IPS DF 6.9 (cell line): ENCODE measurements at regions not wholly inside any gene's neighbourhood (a gene's known extent, or its start where the extent isn't known, plus 50 kb on each side); places are given as distances from the start of the nearest gene placed in this dataset.
"Not testable (repeated sequence)": the region's sequence is repeated elsewhere in the genome, so short reads cannot be mapped to it uniquely, and the experiment has no call there.

Experiments used
- DNase-seq: peaks from one replicate; pipeline ENCODE4 v3.0.0-alpha.2; 2013; ENCODE audit warnings: low read depth, low spot score
- H3K27ac ChIP-seq: one replicate; pipeline ENCODE4 v1.5.1; 2013; ENCODE audit warnings: low read length, control low read depth
- H3K27me3 ChIP-seq: 2 replicates; pipeline ENCODE4 v1.6.1; 2013; ENCODE audit warnings: mild to moderate bottlenecking, low read length; ENCODE audit not compliant: control insufficient read depth, insufficient read depth
- H3K36me3 ChIP-seq: 2 replicates; pipeline ENCODE4 v1.6.1; 2013; ENCODE audit warnings: low read length; ENCODE audit not compliant: control insufficient read depth, insufficient read depth
- H3K4me1 ChIP-seq: 2 replicates; pipeline ENCODE4 v1.6.1; 2013; ENCODE audit warnings: low read length; ENCODE audit not compliant: control insufficient read depth, insufficient read depth
- H3K4me3 ChIP-seq: 2 replicates; pipeline ENCODE4 v1.5.1; 2013; ENCODE audit warnings: mild to moderate bottlenecking, low read length
- H3K9me3 ChIP-seq: 2 replicates; pipeline ENCODE4 v1.6.1; 2013; ENCODE audit warnings: low read length, inconsistent platforms; ENCODE audit not compliant: control insufficient read depth, insufficient read depth
- WGBS: extraction: QIAGEN DNeasy Blood & Tissue Kit; methylation state at CpG from one replicate; pipeline ENCODE4 v1.1.7; 2013; ENCODE audit warnings: mixed read lengths, missing lambda C conversion rate; ENCODE audit not compliant: insufficient read length, insufficient coverage; 5-methylcytosine and 5-hydroxymethylcytosine counted together

DNA sequence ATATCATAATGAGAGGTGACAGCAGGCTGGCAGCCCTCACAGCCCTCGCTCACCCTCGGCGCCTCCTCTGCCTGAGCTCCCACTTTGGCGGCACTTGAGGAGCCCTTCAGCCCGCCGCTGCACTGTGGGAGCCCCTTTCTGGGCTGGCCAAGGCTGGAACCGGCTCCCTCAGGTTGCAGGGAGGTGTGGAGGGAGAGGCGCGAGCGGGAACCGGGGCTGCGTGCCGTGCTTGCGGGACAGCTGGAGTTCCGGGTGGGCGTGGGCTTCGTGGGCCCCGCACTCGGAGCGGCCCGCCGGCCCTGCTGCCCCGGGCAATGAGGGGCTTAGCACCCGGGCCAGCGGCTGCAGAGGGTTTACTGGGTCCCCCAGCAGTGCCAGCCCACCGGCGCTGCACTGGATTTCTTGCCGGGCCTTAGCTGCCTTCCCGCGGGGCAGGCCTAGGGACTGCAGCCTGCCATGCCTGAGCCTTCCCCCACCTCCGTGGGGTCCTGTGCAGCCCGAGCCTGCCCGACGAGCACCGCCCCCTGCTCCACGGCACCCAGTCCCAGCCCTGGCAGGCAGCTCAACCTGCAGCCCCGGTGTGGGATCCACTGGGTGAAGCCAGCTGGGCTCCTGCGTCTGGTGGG is 147.7 kb downstream of the TLR4 start:
- H3K4me3 ChIP-seq, H3K9me3 ChIP-seq, H3K27ac ChIP-seq, H3K4me1 ChIP-seq, H3K36me3 ChIP-seq, H3K27me3 ChIP-seq, DNase-seq: not testable (repeated sequence)
- WGBS, result no CpG with 5 or more reads among the region's 38 CpGs

DNA sequence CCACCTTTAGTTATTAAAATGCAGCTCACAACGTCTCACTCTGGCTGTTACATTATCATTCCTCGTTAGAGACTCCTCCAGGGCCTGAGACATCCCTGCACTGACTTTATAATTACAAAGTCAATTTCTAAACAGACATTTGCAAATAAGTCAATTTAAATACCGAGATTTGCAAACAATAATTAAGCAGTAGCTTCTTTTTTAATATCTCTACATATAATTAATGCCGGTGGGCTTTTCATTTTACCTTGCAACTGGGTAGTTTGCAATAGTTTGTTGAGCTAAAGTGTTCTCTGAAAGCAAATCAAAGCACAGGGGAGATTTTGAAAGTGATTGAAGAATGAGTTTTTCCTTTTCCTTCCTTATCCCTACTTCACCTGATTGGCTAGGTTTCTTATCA is 154.4 kb downstream of the TLR4 start:
- Histone ChIP-seq H3K36me3 (no peaks in the 10 kb centered on the region), H3K27ac (no peak overlapping the region), H3K27me3 (no peaks in the 10 kb centered on the region), H3K4me1 (no peaks in the 10 kb centered on the region), H3K9me3 (no peaks in the 10 kb centered on the region), H3K4me3 (no peak overlapping the region)
- no peak for DNase-seq
- WGBS, result no CpG with 5 or more reads among the region's 4 CpGs

DNA sequence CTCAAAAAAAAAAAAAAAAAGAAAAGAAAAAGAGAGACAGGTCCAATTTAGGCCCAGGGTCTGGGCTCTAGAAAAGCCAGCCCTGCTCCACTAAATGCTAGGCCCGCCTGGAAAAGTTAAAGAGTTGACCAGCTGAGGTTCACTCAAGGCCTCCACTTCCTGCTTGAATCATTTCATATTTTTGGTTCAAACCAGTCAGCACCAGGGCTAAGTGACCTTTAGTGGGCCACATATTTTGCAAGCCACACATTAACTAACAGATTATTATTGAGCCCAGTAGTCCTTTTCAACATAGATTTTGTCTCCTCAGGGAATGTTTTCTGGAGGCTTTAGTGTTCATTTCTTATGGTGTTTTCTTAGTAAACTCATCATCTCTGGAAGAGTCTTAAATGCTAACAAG is 156.6 kb downstream of the TLR4 start:
- no CpG with 5 or more reads among the region's 1 CpG for WGBS

DNA sequence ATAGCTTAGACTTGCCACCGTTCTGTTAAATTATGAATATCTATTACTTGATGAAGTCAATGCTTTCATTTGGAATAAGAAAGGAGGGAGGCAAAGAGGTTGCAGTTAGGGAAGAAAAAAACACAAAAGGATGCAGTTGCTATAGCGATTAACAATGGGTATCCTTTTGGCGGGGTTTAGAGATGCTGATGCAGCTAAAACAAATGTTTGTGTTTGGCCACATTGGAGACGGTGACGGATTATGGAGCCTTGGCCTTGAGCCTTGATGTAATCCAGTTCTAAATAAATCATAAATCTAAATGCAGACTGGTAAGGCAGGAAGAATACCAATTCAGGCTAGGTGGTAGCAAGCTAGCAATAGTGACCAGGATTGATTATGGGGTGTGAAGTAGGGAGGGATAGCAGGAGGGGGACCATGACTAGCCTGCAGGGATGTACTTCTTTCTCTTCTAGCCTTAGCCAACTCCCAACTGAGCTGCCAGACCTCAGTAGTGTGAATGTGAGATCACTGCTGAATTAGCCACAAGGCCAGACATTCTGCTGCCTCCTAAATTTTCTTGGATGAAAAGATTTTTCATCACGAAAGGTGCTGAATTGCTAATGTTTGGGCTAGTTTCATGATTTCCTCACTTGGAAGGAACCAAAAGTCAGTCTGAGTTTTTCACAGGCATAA is 160.3 kb downstream of the TLR4 start:
- Histone ChIP-seq H3K27ac (no peak overlapping the region), H3K27me3 (no peaks in the 10 kb centered on the region), H3K4me1 (no peaks in the 10 kb centered on the region), H3K4me3 (no peak overlapping the region), H3K36me3 (no peaks in the 10 kb centered on the region), H3K9me3 (no peaks in the 10 kb centered on the region)
- no CpG with 5 or more reads among the region's 6 CpGs for WGBS
- DNase-seq, result no peak

More for the DNA sequence above, 156.6 kb downstream of the TLR4 start:
- no peak overlapping the region for H3K4me3 ChIP-seq
- no peaks in the 10 kb centered on the region for H3K27me3 ChIP-seq
- no peaks in the 10 kb centered on the region for H3K36me3 ChIP-seq
- H3K9me3 ChIP-seq, result no peaks in the 10 kb centered on the region
- DNase-seq, result no peak
- no peaks in the 10 kb centered on the region for H3K4me1 ChIP-seq
- H3K27ac ChIP-seq, result no peak overlapping the region

DNA sequence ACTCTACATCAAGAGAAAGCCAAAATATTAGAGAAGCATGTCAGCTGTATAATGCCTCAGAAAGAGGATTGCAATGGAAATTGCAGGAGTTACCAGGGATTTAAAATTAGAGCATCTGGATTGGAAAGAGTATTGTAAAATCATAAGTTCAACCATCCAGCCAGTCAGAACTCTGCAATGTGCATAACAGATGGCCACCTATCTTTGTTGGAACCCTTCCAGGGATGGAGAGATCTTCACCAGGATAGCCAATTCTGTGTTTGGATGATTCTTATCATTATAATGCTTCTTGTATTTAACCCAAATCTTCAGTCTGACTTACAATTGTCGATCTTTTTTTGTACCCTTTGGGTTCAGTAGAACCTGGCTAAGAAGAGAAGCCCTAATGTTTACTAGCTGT is 164.4 kb downstream of the TLR4 start:
- Histone ChIP-seq H3K9me3 (no peaks in the 10 kb centered on the region), H3K27me3 (no peaks in the 10 kb centered on the region), H3K27ac (no peak overlapping the region), H3K4me3 (no peak overlapping the region), H3K36me3 (no peaks in the 10 kb centered on the region), H3K4me1 (no peaks in the 10 kb centered on the region)
- WGBS, result no CpG with 5 or more reads among the region's 1 CpG
- DNase-seq, result no peak

DNA sequence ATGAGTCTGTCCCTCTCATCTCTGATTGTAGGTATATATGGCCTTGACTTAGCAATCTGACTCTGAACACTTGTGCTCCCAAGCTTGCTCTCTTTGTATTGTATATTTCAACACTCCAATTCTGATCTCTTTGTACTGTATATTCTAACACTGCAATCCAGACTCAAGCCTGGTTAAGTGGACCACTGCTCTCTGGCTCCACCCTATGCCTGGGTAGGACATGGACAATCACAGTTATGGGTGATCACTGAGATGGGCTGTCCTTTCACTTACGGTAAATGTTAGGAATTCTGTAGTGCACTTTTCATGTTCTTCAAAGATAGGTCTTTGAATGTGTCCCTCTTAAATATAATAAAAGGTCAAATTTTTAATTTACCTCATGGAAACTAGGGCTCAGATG is 165.1 kb downstream of the TLR4 start:
- no CpG with 5 or more reads among the region's 1 CpG for WGBS
- no peaks in the 10 kb centered on the region for H3K9me3 ChIP-seq
- no peaks in the 10 kb centered on the region for H3K36me3 ChIP-seq
- no peak overlapping the region for H3K27ac ChIP-seq
- no peaks in the 10 kb centered on the region for H3K27me3 ChIP-seq
- no peaks in the 10 kb centered on the region for H3K4me1 ChIP-seq
- DNase-seq, result no peak
- no peak overlapping the region for H3K4me3 ChIP-seq

GRCh38 chr9:117869712-117870111 is 165.5 kb downstream of the TLR4 start:
- Histone ChIP-seq H3K36me3 (no peaks in the 10 kb centered on the region), H3K27me3 (no peaks in the 10 kb centered on the region), H3K4me1 (no peaks in the 10 kb centered on the region), H3K4me3 (no peak overlapping the region), H3K27ac (no peak overlapping the region), H3K9me3 (no peaks in the 10 kb centered on the region)
- no peak for DNase-seq

DNA sequence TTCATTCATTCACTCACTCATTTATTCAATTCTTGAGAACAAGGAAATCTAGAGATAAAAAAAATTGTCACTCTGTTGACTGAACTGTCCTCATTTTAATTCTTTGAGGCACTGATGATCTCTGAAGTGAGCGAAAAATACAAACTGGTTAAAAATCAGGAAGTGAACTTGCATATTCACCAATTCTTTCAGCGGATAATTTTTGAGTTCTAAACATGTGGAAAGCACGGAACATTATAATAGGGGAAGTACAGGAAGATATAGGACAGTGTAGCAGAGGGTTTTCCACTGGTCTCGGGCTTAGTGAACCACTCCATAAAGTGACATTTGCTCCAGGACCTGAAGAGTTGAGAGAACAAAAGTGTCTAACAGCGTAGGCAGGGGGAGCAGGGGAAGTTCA is 169.5 kb downstream of the TLR4 start:
- Histone ChIP-seq H3K9me3 (no peaks in the 10 kb centered on the region), H3K36me3 (no peaks in the 10 kb centered on the region), H3K4me3 (no peak overlapping the region), H3K27ac (no peak overlapping the region), H3K27me3 (no peaks in the 10 kb centered on the region), H3K4me1 (no peaks in the 10 kb centered on the region)
- WGBS, result no CpG with 5 or more reads among the region's 5 CpGs
- no peak for DNase-seq

GRCh38 chr9:117875886-117876285 is 171.7 kb downstream of the TLR4 start:
- DNase-seq, result no peak
- H3K4me3 ChIP-seq, result no peak overlapping the region
- no peaks in the 10 kb centered on the region for H3K36me3 ChIP-seq
- H3K27me3 ChIP-seq, result no peaks in the 10 kb centered on the region
- H3K4me1 ChIP-seq, result no peaks in the 10 kb centered on the region
- WGBS, result no CpG with 5 or more reads among the region's 2 CpGs
- no peaks in the 10 kb centered on the region for H3K9me3 ChIP-seq
- no peak overlapping the region for H3K27ac ChIP-seq

DNA sequence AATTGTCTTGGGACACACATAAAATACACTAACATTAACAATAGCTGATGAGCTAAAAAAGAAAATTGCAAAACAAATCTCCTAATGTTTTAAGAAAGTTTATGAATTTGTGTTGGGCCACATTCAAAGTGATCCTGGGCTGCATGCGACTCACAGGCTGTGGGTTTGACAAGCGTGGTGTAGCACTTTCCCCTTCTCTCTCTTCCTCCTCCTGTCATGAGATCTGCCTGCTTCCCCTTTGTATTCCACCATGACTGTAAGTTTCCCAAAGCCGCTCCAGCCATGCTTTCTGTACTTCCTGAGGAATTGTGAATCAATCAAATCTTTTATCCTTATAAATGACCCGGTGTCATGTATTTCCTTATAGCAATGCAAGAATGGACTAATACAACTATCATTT is 178.0 kb downstream of the TLR4 start:
- no peak overlapping the region for H3K27ac ChIP-seq
- H3K9me3 ChIP-seq, result no peaks in the 10 kb centered on the region
- no peak for DNase-seq
- no peak overlapping the region for H3K4me3 ChIP-seq
- H3K27me3 ChIP-seq, result no peaks in the 10 kb centered on the region
- H3K4me1 ChIP-seq, result no peaks in the 10 kb centered on the region
- no CpG with 5 or more reads among the region's 4 CpGs for WGBS
- no peaks in the 10 kb centered on the region for H3K36me3 ChIP-seq

- H3K4me1 ChIP-seq, result no peaks in the 10 kb centered on the region
- no peak for DNase-seq
- H3K27me3 ChIP-seq, result no peaks in the 10 kb centered on the region
- H3K4me3 ChIP-seq, result no peak overlapping the region
- no CpG with 5 or more reads among the region's 2 CpGs for WGBS
- no peaks in the 10 kb centered on the region for H3K9me3 ChIP-seq
- H3K36me3 ChIP-seq, result no peaks in the 10 kb centered on the region
- H3K27ac ChIP-seq, result no peak overlapping the region
These were observed 182.4 kb downstream of the TLR4 start for GRCh38 chr9:117886616-117887015.
